OCI-LY1 (cell line): ENCODE measurements at regions not wholly inside any gene's neighbourhood (a gene's known extent, or its start where the extent isn't known, plus 50 kb on each side); places are given as distances from the start of the nearest gene placed in this dataset.

ENCODE experiments used
- EZH2 ChIP-seq: fragments of 200-600 bp; sonication (generic), shearing (Covaris generic); IDR thresholded peaks from 2 replicates; pipeline ENCODE4 v1.8.0; 2017; ENCODE audit warnings: borderline replicate concordance, mixed run types, mild to moderate bottlenecking, antibody characterized with exemption, low read length, moderate library complexity, mixed read lengths
- TF ChIP-seq, protein P1 (sequence below): fragments of 200-600 bp; sonication (generic), shearing (Covaris generic); IDR thresholded peaks from 2 replicates; pipeline ENCODE4 v1.5.1; 2017; ENCODE audit warnings: mild to moderate bottlenecking, antibody characterized with exemption, low read length, moderate library complexity, mixed read lengths

DNA sequence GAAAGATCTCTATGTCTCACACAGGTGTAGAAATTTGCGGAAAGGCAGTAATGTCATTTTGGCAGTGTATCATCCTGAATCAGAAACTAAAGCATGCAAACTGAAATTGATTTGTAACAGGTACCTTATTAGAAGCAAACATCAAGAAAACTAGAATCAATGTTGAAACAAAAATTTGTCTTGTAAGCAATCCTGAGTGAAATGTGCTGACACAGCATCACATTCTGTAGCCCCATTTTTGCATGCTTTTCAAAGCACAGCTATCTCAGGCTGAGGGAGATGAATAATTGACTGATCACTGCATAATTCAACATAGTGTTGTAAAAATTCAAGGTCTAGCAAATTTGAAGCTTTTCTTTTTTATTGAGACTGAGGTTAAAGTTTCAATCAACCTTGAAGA, 539.7 kb downstream of the DACH1 start:
- TF ChIP-seq, protein P1, sequence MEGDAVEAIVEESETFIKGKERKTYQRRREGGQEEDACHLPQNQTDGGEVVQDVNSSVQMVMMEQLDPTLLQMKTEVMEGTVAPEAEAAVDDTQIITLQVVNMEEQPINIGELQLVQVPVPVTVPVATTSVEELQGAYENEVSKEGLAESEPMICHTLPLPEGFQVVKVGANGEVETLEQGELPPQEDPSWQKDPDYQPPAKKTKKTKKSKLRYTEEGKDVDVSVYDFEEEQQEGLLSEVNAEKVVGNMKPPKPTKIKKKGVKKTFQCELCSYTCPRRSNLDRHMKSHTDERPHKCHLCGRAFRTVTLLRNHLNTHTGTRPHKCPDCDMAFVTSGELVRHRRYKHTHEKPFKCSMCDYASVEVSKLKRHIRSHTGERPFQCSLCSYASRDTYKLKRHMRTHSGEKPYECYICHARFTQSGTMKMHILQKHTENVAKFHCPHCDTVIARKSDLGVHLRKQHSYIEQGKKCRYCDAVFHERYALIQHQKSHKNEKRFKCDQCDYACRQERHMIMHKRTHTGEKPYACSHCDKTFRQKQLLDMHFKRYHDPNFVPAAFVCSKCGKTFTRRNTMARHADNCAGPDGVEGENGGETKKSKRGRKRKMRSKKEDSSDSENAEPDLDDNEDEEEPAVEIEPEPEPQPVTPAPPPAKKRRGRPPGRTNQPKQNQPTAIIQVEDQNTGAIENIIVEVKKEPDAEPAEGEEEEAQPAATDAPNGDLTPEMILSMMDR = no peak
- no peak for TF ChIP-seq EZH2
